ENCODE measurements at regions not wholly inside any gene's neighbourhood (a gene's known extent, or its start where the extent isn't known, plus 50 kb on each side); places are given as distances from the start of the nearest gene placed in this dataset.

- TF ChIP-seq ZNF260 (CRISPR knock-in tag; IDR thresholded peaks at IDR 0.05; ENCODE audit: borderline replicate concordance, low read depth): no peak
- no peak for TF ChIP-seq ZNF256 (CRISPR knock-in tag; conservative IDR thresholded peaks at IDR 0.05)
- TF ChIP-seq ARNTL (CRISPR knock-in tag; IDR thresholded peaks at IDR 0.05): no peak
- no peak for TF ChIP-seq SIX1 (CRISPR knock-in tag; IDR thresholded peaks at IDR 0.05; ENCODE audit: borderline replicate concordance)
- 0 out of 2 replicates have a peak, but pooled peaks have one; percentile 46 for TF ChIP-seq SRY (CRISPR knock-in tag; IDR thresholded peaks at IDR 0.05)
- TF ChIP-seq AKAP8 (CRISPR knock-in tag; IDR thresholded peaks at IDR 0.05): no peak
- TF ChIP-seq SKI (IDR thresholded peaks at IDR 0.05; ENCODE audit: partially characterized antibody): no peak
- TF ChIP-seq ZNF773 (CRISPR knock-in tag; IDR thresholded peaks at IDR 0.05; ENCODE audit: borderline replicate concordance): no peak
- no peak for TF ChIP-seq ZNF709 (CRISPR knock-in tag; IDR thresholded peaks at IDR 0.05)
- no peak for TF ChIP-seq MEF2D (CRISPR knock-in tag; IDR thresholded peaks at IDR 0.05)
- TF ChIP-seq ZBTB3 (CRISPR knock-in tag; IDR thresholded peaks at IDR 0.05; ENCODE audit: borderline replicate concordance, low read depth): no peak
- TF ChIP-seq CREB3 (CRISPR knock-in tag; IDR thresholded peaks at IDR 0.05): no peak
- TF ChIP-seq, protein P1, sequence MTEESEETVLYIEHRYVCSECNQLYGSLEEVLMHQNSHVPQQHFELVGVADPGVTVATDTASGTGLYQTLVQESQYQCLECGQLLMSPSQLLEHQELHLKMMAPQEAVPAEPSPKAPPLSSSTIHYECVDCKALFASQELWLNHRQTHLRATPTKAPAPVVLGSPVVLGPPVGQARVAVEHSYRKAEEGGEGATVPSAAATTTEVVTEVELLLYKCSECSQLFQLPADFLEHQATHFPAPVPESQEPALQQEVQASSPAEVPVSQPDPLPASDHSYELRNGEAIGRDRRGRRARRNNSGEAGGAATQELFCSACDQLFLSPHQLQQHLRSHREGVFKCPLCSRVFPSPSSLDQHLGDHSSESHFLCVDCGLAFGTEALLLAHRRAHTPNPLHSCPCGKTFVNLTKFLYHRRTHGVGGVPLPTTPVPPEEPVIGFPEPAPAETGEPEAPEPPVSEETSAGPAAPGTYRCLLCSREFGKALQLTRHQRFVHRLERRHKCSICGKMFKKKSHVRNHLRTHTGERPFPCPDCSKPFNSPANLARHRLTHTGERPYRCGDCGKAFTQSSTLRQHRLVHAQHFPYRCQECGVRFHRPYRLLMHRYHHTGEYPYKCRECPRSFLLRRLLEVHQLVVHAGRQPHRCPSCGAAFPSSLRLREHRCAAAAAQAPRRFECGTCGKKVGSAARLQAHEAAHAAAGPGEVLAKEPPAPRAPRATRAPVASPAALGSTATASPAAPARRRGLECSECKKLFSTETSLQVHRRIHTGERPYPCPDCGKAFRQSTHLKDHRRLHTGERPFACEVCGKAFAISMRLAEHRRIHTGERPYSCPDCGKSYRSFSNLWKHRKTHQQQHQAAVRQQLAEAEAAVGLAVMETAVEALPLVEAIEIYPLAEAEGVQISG (CRISPR knock-in tag; IDR thresholded peaks at IDR 0.05): no peak
- no peak for TF ChIP-seq ZNF749 (CRISPR knock-in tag; IDR thresholded peaks at IDR 0.05; ENCODE audit: borderline replicate concordance)
- TF ChIP-seq ZNF263 (CRISPR knock-in tag; IDR thresholded peaks at IDR 0.05): no peak
- TF ChIP-seq ZFAT (CRISPR knock-in tag; conservative IDR thresholded peaks at IDR 0.05): no peak
- TF ChIP-seq ZNF572 (CRISPR knock-in tag; IDR thresholded peaks at IDR 0.05): 0 out of 2 replicates have a peak, but pooled peaks have one; percentile 44
- no peak for TF ChIP-seq ZNF546 (CRISPR knock-in tag; conservative IDR thresholded peaks at IDR 0.05)
- TF ChIP-seq, protein P2, sequence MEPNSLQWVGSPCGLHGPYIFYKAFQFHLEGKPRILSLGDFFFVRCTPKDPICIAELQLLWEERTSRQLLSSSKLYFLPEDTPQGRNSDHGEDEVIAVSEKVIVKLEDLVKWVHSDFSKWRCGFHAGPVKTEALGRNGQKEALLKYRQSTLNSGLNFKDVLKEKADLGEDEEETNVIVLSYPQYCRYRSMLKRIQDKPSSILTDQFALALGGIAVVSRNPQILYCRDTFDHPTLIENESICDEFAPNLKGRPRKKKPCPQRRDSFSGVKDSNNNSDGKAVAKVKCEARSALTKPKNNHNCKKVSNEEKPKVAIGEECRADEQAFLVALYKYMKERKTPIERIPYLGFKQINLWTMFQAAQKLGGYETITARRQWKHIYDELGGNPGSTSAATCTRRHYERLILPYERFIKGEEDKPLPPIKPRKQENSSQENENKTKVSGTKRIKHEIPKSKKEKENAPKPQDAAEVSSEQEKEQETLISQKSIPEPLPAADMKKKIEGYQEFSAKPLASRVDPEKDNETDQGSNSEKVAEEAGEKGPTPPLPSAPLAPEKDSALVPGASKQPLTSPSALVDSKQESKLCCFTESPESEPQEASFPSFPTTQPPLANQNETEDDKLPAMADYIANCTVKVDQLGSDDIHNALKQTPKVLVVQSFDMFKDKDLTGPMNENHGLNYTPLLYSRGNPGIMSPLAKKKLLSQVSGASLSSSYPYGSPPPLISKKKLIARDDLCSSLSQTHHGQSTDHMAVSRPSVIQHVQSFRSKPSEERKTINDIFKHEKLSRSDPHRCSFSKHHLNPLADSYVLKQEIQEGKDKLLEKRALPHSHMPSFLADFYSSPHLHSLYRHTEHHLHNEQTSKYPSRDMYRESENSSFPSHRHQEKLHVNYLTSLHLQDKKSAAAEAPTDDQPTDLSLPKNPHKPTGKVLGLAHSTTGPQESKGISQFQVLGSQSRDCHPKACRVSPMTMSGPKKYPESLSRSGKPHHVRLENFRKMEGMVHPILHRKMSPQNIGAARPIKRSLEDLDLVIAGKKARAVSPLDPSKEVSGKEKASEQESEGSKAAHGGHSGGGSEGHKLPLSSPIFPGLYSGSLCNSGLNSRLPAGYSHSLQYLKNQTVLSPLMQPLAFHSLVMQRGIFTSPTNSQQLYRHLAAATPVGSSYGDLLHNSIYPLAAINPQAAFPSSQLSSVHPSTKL (CRISPR knock-in tag; IDR thresholded peaks at IDR 0.05): no peak
- no peak for TF ChIP-seq ZNF7 (CRISPR knock-in tag; IDR thresholded peaks at IDR 0.05)
- TF ChIP-seq MBNL3 (CRISPR knock-in tag; conservative IDR thresholded peaks at IDR 0.05): no peak
- no peak for TF ChIP-seq ZFP62 (CRISPR knock-in tag; IDR thresholded peaks at IDR 0.05)
- TF ChIP-seq POGZ (CRISPR knock-in tag; IDR thresholded peaks at IDR 0.05): no peak
- no peak for TF ChIP-seq ZNF556 (CRISPR knock-in tag; IDR thresholded peaks at IDR 0.05; ENCODE audit: borderline replicate concordance)
- no peak for TF ChIP-seq MBD4 (IDR thresholded peaks at IDR 0.05; ENCODE audit: borderline replicate concordance, low read length)
These were observed 77.9 kb downstream of the MRPL14 start (continued) for GRCh38 chr6:44049163-44049988.
